ENCODE measurements at regions not wholly inside any gene's neighbourhood (a gene's known extent, or its start where the extent isn't known, plus 50 kb on each side); places are given as distances from the start of the nearest gene placed in this dataset.

DNA sequence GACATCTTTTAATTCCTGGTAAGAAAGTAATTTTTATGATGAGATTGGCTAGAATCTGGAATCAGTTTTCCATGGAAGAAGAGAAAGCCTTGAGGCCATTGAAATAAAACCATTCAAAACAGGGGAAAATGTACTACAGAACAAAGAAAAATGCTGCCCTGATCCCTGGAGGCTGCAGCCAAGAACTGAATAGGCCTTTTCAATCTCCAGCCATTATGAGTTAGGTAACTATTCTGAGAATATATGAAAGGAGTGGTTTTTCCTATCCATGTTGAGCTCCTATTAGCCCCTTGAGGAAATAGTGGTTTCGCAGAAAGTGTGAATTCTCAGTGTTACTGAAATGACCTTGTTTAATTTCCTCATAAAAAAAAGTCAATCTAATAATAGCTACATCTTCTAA lies 408.5 kb upstream of the GRAMD2B start:
- TF ChIP-seq GATA3 (IDR thresholded peaks at IDR 0.05; ENCODE audit: low read depth, low read length) = no peak
- no peak for TF ChIP-seq GATA2 (IDR thresholded peaks at IDR 0.05; ENCODE audit: low read depth, low read length)

DNA sequence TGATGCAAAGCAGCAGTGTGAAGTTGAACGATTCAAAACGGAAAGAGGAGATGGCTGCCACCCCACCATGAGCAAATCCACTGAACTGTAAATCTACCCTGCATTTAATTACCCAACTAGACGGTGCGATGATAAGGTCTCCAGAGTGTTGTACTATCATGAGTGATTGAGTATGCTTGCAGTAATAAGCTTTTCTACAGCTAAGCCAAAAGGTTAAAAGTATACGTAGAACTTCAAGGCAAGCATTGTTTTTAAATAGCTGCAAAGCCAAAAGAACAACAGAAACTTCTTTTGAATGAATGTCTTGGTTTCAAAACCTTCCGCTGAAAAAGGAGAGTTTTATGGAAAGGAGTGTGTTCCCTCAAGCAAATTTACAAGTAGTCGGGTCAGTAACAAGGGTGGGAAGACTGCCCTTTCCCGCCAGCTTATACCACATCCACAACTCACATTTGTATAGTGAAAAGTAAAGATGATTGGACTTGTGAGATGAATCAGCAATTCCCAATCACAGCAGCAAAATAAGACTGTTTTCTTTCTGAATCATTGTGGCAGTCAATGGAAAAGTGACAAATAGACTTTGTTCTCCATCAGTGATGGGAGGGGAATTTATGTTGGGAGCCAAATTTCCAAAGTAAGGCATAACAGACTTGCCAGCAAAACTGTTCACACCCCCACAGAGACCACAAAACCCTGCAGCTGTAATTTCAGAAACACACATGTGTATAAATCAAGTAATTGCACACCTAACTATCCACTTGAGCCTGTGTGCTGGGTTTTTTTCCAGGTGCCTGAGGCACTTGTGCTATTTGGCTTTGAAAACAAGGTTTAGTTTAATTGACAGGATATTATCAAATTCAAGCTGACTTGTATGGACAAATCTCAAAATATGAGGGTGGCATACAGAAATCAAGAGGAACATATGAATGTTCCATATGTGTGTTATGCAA lies 407.7 kb upstream of the GRAMD2B start:
- no peak for TF ChIP-seq GATA2 (IDR thresholded peaks at IDR 0.05; ENCODE audit: low read depth, low read length)
- no peak for TF ChIP-seq GATA3 (IDR thresholded peaks at IDR 0.05; ENCODE audit: low read depth, low read length)

DNA sequence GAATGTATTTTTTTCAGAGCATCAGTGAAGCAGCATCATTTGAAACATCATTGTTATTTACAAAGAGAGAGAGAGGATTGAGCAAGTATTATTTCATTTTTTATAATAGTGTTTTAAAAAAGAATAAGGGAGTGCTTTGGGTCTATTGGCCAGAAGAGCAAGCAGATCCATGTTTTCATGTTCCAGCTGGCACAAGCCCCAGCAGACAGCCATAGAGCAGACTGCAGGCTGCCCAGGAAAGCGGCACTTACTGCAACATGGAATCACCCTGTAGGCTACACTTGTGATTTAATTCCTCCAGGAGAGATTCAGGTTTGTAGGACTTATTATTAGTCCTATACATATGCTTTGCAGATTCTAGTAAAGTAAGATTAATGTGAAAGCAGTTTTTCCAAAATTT lies 407.0 kb upstream of the GRAMD2B start:
- TF ChIP-seq GATA3 (IDR thresholded peaks at IDR 0.05; ENCODE audit: low read depth, low read length) (no peak), GATA2 (IDR thresholded peaks at IDR 0.05; ENCODE audit: low read depth, low read length) (no peak)

DNA sequence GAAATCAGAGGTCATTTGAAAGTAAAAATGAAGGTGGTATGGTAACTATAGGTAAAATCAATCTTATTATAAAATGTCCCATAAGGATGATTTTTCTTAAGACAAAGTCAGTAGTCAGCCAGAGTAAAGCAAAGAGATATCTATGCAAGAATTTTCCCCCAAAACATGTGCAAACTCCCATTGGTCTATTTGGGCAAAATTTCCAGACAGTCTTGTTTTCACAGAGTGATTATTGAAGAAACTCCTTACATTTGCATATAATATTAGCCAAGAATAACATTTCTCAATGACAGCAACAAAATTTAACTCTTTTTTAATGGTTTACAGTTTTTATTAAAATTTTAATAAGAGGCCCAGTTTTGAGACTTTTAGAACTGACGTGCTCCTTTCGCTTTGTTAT lies 406.1 kb upstream of the GRAMD2B start:
- TF ChIP-seq GATA2 (IDR thresholded peaks at IDR 0.05; ENCODE audit: low read depth, low read length) (no peak), GATA3 (IDR thresholded peaks at IDR 0.05; ENCODE audit: low read depth, low read length) (no peak)

DNA sequence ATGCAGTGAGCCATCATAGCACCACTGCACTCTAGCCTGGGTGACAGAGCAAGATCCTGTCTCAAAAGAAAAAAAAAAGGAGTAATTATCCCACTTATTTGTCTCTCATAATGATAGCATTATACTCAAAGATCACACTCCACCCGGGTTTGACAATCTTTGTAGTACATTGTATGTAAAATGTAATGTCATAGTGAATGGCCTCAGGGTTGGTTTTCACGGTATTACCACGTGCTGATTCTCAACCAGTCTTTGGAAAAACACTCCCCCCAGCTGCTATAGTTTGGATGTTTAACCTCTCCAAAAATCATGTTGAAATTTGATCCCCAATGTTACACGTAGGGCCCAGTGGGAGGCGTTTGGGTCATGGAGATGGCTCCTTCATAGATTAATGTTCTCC lies 402.4 kb upstream of the GRAMD2B start:
- TF ChIP-seq GATA3 (IDR thresholded peaks at IDR 0.05; ENCODE audit: low read depth, low read length) (no peak), GATA2 (IDR thresholded peaks at IDR 0.05; ENCODE audit: low read depth, low read length) (no peak)

DNA sequence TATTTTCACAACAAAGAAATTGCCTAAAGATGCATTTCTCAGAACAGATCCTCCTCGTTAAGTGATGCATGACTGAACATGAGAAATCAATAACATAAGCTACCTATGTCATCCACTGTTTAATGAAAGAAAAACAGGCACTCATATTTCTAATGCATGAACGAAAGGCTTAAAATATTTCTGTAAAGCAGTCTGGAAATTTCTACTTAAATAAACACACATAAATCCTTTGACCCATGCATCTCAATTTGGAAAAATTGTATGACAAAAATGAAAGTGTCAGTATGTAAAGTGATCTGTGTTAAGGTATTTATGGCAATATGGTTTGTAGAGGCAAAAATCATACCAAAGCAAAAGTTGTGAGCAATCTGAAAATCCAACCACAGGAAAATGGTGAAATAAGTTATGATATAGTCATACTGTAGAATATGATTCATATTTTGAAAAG lies 399.2 kb upstream of the GRAMD2B start:
- TF ChIP-seq GATA3 (IDR thresholded peaks at IDR 0.05; ENCODE audit: low read depth, low read length) = no peak
- no peak for TF ChIP-seq GATA2 (IDR thresholded peaks at IDR 0.05; ENCODE audit: low read depth, low read length)

DNA sequence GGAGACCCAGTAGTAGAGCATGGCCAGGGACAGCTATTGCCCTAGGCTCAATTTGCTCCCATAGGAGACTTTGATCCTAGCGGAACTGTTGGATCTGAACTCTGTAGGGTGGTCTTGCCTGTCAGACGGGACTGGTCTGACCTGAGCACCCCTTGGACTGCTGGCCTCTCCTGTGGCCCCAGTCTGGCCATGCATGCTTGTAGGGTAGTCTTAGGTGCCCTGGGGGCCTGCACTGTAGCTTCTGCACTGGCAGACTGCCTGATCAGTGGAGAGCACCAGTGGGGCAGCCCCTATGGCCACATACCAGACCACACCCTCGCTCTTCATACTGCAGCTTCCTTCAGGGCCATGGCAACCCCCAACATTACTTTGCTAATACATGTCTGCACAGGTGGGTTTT lies 396.1 kb upstream of the GRAMD2B start:
- no peak for TF ChIP-seq GATA2 (IDR thresholded peaks at IDR 0.05; ENCODE audit: low read depth, low read length)
- no peak for TF ChIP-seq GATA3 (IDR thresholded peaks at IDR 0.05; ENCODE audit: low read depth, low read length)

DNA sequence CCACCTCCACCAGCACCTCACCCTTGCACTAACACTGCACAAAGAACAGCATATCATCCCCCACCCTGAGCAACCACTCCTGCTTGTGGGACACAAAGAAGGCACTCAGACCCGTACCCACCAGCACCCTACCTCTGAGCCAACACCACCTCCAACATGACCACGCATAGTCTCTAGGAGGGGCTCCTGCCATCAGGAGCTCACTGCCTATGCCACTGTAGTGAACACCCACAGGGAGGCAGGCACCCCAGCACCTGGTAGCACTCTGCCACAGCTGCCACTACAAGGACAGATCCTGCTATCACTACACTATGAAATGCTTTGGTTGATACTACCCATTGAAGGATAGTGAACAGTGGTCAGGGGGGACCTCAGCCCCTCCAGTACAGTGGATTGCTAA lies 395.6 kb upstream of the GRAMD2B start:
- TF ChIP-seq GATA2 (IDR thresholded peaks at IDR 0.05; ENCODE audit: low read depth, low read length) (no peak), GATA3 (IDR thresholded peaks at IDR 0.05; ENCODE audit: low read depth, low read length) (no peak)

DNA sequence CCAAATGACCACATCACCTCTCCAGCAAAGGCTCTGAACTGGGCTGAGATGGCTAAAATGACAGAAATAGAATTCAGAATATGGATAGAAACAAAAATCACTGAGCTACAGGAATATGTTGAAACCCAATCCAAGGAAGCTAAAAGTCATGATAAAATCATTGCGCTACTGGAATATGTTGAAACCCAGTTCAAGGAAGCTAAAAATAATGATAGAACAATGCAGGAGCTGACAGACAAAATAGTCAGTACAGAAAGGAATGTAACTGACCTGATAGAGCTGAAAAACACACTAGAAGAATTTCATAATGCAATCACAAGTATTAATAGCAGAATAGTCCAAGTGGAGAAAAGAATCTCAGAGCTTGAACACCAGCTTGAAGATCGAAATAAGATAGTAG lies 394.9 kb upstream of the GRAMD2B start:
- TF ChIP-seq GATA3 (IDR thresholded peaks at IDR 0.05; ENCODE audit: low read depth, low read length) = no peak
- no peak for TF ChIP-seq GATA2 (IDR thresholded peaks at IDR 0.05; ENCODE audit: low read depth, low read length)

DNA sequence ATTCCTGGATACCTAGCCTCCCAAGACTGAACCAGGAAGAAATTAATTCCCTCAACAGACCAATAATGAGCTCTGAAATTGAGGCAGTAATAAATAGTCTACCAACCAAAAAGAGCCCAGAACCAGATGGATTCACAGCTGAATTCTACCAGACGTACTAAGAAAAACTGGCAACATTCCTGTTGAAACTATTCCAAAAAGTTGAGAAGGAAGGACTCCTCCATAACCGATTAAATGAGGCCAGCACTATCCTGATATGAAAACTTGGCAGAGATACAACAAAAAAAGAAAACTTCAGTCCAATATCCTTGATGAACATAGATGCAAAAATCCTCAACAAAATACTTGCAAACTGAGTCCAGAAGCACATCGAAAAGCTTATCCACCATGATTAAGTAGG lies 392.5 kb upstream of the GRAMD2B start:
- no peak for TF ChIP-seq GATA2 (IDR thresholded peaks at IDR 0.05; ENCODE audit: low read depth, low read length)
- TF ChIP-seq GATA3 (IDR thresholded peaks at IDR 0.05; ENCODE audit: low read depth, low read length) = no peak

DNA sequence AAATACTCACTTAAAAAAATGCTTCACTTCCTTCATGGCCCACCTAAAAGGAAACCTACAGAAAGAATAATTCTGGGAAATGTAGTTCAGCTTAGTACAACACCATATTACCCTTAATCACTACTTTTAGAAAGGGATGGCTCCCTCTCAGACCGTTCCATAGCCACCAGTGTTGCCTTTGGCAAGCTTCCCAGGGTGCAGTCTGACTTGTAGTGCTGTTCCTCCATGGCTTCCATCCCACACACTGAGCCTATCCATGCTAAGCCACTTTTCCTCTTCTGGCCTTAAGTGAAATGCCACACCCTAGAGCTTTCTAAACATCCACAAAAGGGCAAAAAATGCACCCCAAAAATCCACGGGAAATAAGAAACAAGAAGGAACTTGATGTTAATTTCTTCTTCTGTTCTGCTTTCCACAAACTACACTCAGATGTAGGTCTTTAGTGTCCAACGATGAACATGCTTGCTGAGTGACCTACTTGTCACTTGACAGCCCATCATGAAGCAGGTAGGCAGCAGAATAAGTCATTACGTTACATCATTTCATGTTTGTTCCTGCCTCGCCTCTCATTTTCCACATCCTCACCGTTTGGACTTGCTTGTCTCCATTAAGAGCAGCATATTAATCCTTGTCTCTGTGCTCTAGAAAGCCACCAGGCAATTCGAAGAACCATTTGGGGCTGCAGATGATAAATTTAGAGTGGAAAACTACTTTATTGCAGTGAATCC lies 391.1 kb upstream of the GRAMD2B start:
- TF ChIP-seq GATA2 (IDR thresholded peaks at IDR 0.05; ENCODE audit: low read depth, low read length) (no peak), GATA3 (IDR thresholded peaks at IDR 0.05; ENCODE audit: low read depth, low read length) (no peak)

DNA sequence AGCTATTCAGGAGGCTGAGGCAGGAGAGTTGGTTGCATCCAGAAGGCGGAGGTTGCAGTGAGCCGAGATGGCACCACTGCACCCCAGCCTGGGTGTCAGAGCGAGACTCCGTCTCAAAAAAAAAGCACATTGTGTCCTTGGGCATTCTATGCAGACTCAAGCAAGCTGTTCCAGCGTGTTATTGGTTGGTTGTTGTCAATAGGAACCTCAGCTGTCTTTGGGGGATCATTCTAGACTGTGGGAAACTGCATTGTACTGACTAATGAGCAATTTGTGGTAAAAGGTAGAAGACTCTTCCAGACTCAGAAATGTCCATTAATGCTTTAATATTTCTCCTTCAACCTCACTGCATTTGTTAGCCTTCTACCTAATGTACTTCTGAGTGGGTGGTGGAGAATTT lies 379.5 kb upstream of the GRAMD2B start:
- TF ChIP-seq GATA2 (IDR thresholded peaks at IDR 0.05; ENCODE audit: low read depth, low read length) (no peak), GATA3 (IDR thresholded peaks at IDR 0.05; ENCODE audit: low read depth, low read length) (no peak)

DNA sequence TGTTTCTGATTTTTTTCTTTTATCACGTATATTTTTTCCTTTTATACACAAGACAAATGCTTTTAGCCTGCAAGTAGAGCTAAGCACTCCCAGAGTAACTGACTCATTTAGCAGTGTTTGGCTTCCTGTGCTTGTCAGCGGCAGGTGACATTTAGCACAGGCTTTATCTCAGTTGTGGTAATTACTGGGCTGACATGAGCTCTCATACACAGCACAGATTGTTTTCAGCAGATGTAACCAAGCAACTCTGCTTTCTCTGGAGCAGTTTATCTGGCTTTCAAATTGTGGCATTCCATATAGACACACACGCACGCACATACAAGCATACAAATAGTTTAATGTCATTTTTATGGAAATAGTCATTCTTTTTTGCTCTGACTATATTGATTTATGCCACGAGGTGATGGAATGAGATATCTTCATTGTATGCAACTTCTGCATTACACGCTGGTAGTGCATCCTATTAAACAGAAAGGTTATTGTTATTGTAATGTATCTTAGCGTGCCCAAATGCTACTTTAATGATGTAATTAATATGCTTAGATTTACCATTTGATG lies 379.0 kb upstream of the GRAMD2B start:
- TF ChIP-seq GATA2 (IDR thresholded peaks at IDR 0.05; ENCODE audit: low read depth, low read length) (peak; percentile 85), GATA3 (IDR thresholded peaks at IDR 0.05; ENCODE audit: low read depth, low read length) (peak; percentile 21; the same call in 1 of the 2 replicates)

DNA sequence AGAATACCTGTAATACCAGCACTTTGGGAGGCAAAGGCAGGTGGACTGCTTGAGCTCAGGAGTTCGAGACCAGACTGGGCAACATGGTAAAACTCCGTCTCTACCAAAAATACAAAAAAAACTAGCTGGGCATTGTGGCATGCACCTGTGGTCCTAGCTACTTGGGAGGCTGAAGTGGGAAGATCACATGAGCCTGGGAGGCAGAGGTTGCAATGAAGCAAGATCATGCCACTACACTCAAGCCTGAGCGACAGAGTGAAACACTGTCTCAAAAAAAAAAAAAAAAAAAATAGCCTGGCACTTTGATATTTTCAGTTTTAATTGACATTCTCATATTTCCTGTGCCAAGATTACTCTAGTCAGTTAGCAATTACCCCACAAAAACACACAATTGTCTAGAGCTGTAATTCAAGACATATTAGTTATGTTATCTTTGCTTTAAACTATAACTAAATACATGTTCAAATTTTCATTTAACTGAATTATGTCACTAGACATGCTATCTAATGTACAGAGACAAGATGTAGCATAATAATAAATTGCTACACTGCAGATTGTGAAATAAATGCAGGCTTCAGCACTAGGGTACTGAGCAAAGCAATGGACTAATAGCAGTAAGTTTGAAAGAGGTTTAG lies 378.2 kb upstream of the GRAMD2B start:
- TF ChIP-seq GATA3 (IDR thresholded peaks at IDR 0.05; ENCODE audit: low read depth, low read length) = no peak
- no peak for TF ChIP-seq GATA2 (IDR thresholded peaks at IDR 0.05; ENCODE audit: low read depth, low read length)

Measured in SH-SY5Y (cell line).